GM13976 (cell line): ENCODE measurements at regions not wholly inside any gene's neighbourhood (a gene's known extent, or its start where the extent isn't known, plus 50 kb on each side); places are given as distances from the start of the nearest gene placed in this dataset.

ENCODE experiments used
- DNase-seq: peaks from one replicate; pipeline ENCODE4 v3.0.0; 2012; ENCODE audit warnings: low spot score
- in situ Hi-C: fragments of 300-500 bp; cut with MboI; formaldehyde crosslinking; loops from one replicate; pipeline ENCODE4 v1.12.0; 2022; ENCODE audit warnings: low sequenced_read_pairs, mixed read lengths, inconsistent platforms; ENCODE audit not compliant: unreplicated experiment
- TF ChIP-seq, protein P1 (sequence below): IDR thresholded peaks from 2 replicates; pipeline ENCODE4 v1.5.1; 2012; ENCODE audit warnings: borderline replicate concordance, mild to moderate bottlenecking; ENCODE audit not compliant: insufficient read depth; ENCODE audit errors: extremely low read depth, missing control alignments, control extremely low read depth

DNA sequence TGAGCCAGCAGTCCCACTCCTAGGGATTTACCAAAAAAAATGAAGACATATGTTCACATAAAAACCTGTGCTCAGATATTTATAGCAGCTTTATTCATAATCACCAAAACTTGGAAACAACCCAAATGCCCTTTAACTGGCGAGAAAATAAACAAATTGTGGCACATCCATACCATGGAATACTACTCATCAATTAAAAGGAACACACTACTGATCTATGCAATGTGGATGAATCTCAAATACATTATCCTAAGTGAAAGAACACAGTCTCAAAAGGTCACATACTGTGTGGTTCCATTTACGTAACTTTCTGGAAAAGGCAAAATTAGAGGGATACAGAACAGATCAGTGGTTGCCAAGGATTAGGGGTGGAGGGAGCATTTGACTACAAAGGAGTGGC, 394.5 kb downstream of the SHQ1 start:
- TF ChIP-seq, protein P1, sequence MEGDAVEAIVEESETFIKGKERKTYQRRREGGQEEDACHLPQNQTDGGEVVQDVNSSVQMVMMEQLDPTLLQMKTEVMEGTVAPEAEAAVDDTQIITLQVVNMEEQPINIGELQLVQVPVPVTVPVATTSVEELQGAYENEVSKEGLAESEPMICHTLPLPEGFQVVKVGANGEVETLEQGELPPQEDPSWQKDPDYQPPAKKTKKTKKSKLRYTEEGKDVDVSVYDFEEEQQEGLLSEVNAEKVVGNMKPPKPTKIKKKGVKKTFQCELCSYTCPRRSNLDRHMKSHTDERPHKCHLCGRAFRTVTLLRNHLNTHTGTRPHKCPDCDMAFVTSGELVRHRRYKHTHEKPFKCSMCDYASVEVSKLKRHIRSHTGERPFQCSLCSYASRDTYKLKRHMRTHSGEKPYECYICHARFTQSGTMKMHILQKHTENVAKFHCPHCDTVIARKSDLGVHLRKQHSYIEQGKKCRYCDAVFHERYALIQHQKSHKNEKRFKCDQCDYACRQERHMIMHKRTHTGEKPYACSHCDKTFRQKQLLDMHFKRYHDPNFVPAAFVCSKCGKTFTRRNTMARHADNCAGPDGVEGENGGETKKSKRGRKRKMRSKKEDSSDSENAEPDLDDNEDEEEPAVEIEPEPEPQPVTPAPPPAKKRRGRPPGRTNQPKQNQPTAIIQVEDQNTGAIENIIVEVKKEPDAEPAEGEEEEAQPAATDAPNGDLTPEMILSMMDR, result no peak
- in situ Hi-C loops, result no loop called here

DNA sequence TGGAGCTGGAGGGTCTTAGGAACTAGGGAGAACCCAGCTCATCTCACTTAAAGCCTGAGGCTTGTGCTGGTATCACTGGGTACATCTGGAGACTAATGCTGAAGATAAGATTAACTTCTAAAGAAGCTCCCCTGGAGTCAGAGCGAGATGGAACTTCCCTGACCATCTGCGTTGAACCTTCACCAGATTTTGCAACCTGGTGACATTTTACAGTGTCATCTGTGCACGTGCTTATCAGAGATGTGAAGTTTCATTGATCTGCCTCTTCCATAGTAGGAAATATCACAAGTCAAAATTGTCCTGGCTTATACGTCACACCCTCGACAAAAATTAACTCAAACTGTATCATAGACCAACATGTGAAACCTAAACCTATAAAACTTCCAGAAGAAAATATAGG, 395.5 kb downstream of the SHQ1 start:
- DNase-seq, result no peak
- TF ChIP-seq, protein P1, result no peak
- in situ Hi-C loops, result no loop called here

More for the DNA sequence above, 394.5 kb downstream of the SHQ1 start:
- no peak for DNase-seq

DNA sequence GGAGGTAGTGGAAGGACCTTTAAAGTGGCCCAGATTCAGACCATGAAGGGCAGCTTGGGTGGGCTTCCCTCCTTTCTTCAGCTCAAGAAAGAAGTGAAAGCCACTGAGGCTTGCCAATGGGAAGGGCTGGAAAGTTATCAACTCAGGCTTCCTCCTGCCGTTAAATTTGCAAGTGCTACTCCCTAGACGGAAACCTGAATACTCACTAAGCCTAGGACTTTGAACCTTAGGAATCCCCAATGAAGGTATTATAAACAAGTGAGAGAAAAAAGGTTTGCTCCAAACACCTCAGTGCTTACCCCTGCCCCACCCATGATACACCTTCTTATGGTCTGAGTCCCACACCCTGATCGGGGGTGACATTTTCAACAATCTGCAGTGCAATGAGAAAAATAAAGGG, 396.4 kb downstream of the SHQ1 start:
- DNase-seq, result no peak
- TF ChIP-seq, protein P1, result no peak
- in situ Hi-C loops, result no loop called here

DNA sequence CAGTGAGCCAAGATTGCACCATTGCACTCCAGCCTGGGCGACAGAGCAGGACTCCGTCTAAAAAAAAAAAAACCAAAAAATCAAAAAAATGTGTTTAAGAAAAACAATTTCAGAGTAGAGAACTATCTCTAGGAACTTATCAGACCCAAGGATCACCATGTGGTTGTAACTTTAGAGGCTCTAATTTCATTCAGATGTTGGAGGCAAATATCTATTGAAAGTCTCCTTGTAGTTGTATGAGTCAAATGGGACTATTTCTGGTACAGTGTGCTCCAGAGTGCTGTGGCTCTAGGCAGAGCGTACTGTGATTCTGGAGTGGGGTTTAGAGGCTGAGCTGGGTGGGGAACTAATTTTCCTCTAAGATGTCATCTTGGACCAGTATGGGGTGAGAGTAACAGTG, 398.7 kb downstream of the SHQ1 start:
- no peak for DNase-seq
- in situ Hi-C loops, result no loop called here
- TF ChIP-seq, protein P1, result no peak

DNA sequence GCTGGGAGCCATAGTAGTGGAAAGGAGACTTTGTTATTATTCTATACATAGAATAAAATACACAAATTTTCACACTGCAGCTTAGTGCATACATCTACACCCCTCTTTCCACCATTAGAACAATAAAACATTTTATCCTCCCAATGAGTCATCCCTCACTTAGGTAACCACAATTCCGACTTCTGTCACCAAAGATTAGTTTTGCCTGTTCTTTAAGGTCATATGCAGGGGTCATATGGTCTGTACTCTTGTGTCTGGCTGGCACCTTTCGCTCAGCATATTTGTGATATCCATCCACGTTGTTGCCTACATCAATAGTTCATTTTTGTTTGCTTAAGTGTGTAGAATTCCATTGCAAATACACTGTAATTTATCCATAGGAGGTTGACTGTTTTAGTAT, 399.4 kb downstream of the SHQ1 start:
- TF ChIP-seq, protein P1, result no peak
- in situ Hi-C loops, result no loop called here

DNA sequence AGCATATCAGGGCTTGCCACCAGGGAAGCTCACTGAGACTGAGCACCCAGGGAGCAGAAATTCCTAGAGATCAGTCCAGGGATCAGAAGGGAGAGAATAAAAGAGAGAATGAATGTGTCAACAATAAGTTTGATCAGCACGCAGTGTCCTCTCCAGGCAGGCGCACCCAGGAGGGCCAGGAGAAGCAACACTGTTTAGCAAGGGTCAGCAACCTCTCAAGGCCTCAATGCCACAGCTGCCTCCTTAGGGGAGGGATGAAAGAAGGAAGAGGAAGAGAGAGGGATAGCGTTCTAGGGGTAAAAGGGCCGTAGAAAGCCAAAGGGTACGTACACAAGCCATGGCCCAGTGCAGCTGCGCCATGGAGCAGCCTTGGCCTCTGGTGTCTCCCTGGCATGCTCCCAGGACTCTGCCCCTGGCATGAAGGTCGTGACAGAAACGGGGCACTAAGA, 399.8 kb downstream of the SHQ1 start:
- DNase-seq, result no peak
- TF ChIP-seq, protein P1, result no peak
- in situ Hi-C loops, result no loop called here

More for the DNA sequence above, 399.4 kb downstream of the SHQ1 start:
- DNase-seq, result no peak
